Activated B cell treated with CpG ODN at 0.5 μM for 24 hours (primary cell): ENCODE measurements at regions not wholly inside any gene's neighbourhood (a gene's known extent, or its start where the extent isn't known, plus 50 kb on each side); places are given as distances from the start of the nearest gene placed in this dataset.

Experiments
- ATAC-seq: fragments of 200-7000 bp; cut with Tn5 transposase; one replicate; pipeline ENCODE4 v1.10.0; 2021; ENCODE audit warnings: low read depth, mild to moderate bottlenecking, moderate library complexity
- CTCF ChIA-PET: fragments of 350-600 bp; sonication (Branson Sonifier 250); formaldehyde crosslinking; loops from one replicate; lab custom pipeline; 2021; ENCODE audit warnings: antibody characterized with exemption; lab: Charles Lee
- POLR2A ChIA-PET: fragments of 350-600 bp; sonication (Branson Sonifier 250); formaldehyde crosslinking; loops from one replicate; lab custom pipeline; 2021; ENCODE audit warnings: antibody characterized with exemption; lab: Charles Lee
- DNase-seq: peaks from one replicate; pipeline ENCODE4 v3.0.0; 2022
- H3K27ac Mint-ChIP-seq: one replicate; pipeline ENCODE4 v1.8.0; 2020; ENCODE audit warnings: mixed read lengths
- H3K27me3 Mint-ChIP-seq: one replicate; pipeline ENCODE4 v1.8.0; 2021; ENCODE audit warnings: mixed read lengths
- H3K36me3 Mint-ChIP-seq: one replicate; pipeline ENCODE4 v1.8.0; 2021; ENCODE audit warnings: low read depth, mixed read lengths
- H3K4me1 Mint-ChIP-seq: one replicate; pipeline ENCODE4 v1.8.0; 2021; ENCODE audit warnings: mixed read lengths
- H3K4me3 Mint-ChIP-seq: one replicate; pipeline ENCODE4 v1.8.0; 2020; ENCODE audit warnings: mild to moderate bottlenecking, mixed read lengths
- H3K9me3 Mint-ChIP-seq: one replicate; pipeline ENCODE4 v1.8.0; 2020; ENCODE audit warnings: mixed read lengths
- CTCF ChIP-seq: fragments of 200-600 bp; IDR thresholded peaks from one replicate; pipeline ENCODE4 v1.8.0; 2022; ENCODE audit warnings: antibody characterized with exemption, mild to moderate bottlenecking
- intact Hi-C: fragments of 100-400 bp; cut with micrococcal nuclease; formaldehyde crosslinking; loops from one replicate; pipeline ENCODE4 v1.15.1; 2024

GRCh38 chr4:181611946-181612600, 631.1 kb upstream of the TENM3 start:
- H3K27me3 Mint-ChIP-seq: no peaks in the 10 kb centered on the region
- no peak overlapping the region for H3K4me3 Mint-ChIP-seq
- CTCF ChIA-PET: no interaction called here
- peaks cover 2% of the 10 kb centered on the region for H3K9me3 Mint-ChIP-seq
- H3K4me1 Mint-ChIP-seq: no peaks in the 10 kb centered on the region
- H3K27ac Mint-ChIP-seq: no peak overlapping the region
- POLR2A ChIA-PET: no interaction called here
- no peaks in the 10 kb centered on the region for H3K36me3 Mint-ChIP-seq
- no peak for TF ChIP-seq CTCF
- DNase-seq: no peak
- no peak for ATAC-seq
- intact Hi-C loops: no loop called here

GRCh38 chr4:181613200-181613599, 630.0 kb upstream of the TENM3 start:
- H3K27me3 Mint-ChIP-seq: no peaks in the 10 kb centered on the region
- DNase-seq (no peak), ATAC-seq (no peak)
- H3K9me3 Mint-ChIP-seq: peaks cover 2% of the 10 kb centered on the region
- H3K27ac Mint-ChIP-seq: no peak overlapping the region
- H3K4me3 Mint-ChIP-seq: no peak overlapping the region
- no peak for TF ChIP-seq CTCF
- H3K4me1 Mint-ChIP-seq: no peaks in the 10 kb centered on the region
- POLR2A ChIA-PET: no interaction called here
- intact Hi-C loops: no loop called here
- CTCF ChIA-PET: no interaction called here
- H3K36me3 Mint-ChIP-seq: no peaks in the 10 kb centered on the region

GRCh38 chr4:181618038-181618618, 625.1 kb upstream of the TENM3 start:
- no peak for ATAC-seq

GRCh38 chr4:181618896-181619295, 624.3 kb upstream of the TENM3 start:
- no peak overlapping the region for H3K27ac Mint-ChIP-seq
- intact Hi-C loops: no loop called here
- H3K27me3 Mint-ChIP-seq: no peaks in the 10 kb centered on the region
- H3K36me3 Mint-ChIP-seq: no peaks in the 10 kb centered on the region
- no peak for ATAC-seq
- TF ChIP-seq CTCF: no peak
- H3K9me3 Mint-ChIP-seq: peaks cover 2% of the 10 kb centered on the region
- H3K4me1 Mint-ChIP-seq: no peaks in the 10 kb centered on the region
- no peak for DNase-seq
- no peak overlapping the region for H3K4me3 Mint-ChIP-seq
- CTCF ChIA-PET: no interaction called here
- POLR2A ChIA-PET: no interaction called here

More at GRCh38 chr4:181618038-181618618, 625.1 kb upstream of the TENM3 start:
- peaks cover 2% of the 10 kb centered on the region for H3K9me3 Mint-ChIP-seq
- intact Hi-C loops: no loop called here
- H3K4me1 Mint-ChIP-seq: no peaks in the 10 kb centered on the region
- DNase-seq: no peak
- no peaks in the 10 kb centered on the region for H3K27me3 Mint-ChIP-seq
- ChIA-PET CTCF (no interaction called here), POLR2A (no interaction called here)
- no peak for TF ChIP-seq CTCF
- H3K36me3 Mint-ChIP-seq: no peaks in the 10 kb centered on the region
- no peak overlapping the region for H3K27ac Mint-ChIP-seq
- H3K4me3 Mint-ChIP-seq: no peak overlapping the region

- ATAC-seq (no peak), DNase-seq (no peak)
- CTCF ChIA-PET: no interaction called here
- TF ChIP-seq CTCF: no peak
- no peak overlapping the region for H3K27ac Mint-ChIP-seq
- no peaks in the 10 kb centered on the region for H3K4me1 Mint-ChIP-seq
- H3K4me3 Mint-ChIP-seq: no peak overlapping the region
- H3K36me3 Mint-ChIP-seq: no peaks in the 10 kb centered on the region
- no peaks in the 10 kb centered on the region for H3K27me3 Mint-ChIP-seq
- H3K9me3 Mint-ChIP-seq: peaks cover 2% of the 10 kb centered on the region
- POLR2A ChIA-PET: no interaction called here
- intact Hi-C loops: no loop called here
These were observed 623.6 kb upstream of the TENM3 start for GRCh38 chr4:181619651-181620050.
